Parathyroid adenoma (tissue), 2 donors: ENCODE measurements at regions not wholly inside any gene's neighbourhood (a gene's known extent, or its start where the extent isn't known, plus 50 kb on each side); places are given as distances from the start of the nearest gene placed in this dataset.

Source experiments
- H2AFZ ChIP-seq: fragments of 300-600 bp; sonication (generic); one replicate; pipeline ENCODE4 v1.7.0; 2017; ENCODE audit warnings: antibody characterized with exemption, mild to moderate bottlenecking
- H3K27ac ChIP-seq: fragments of 300-600 bp; sonication (generic); one replicate; pipeline ENCODE4 v1.7.0; 2017
- H3K27me3 ChIP-seq: fragments of 300-600 bp; sonication (generic); one replicate; pipeline ENCODE4 v1.7.0; 2017; ENCODE audit warnings: low read length; ENCODE audit not compliant: control insufficient read depth, insufficient read depth
- H3K36me3 ChIP-seq: fragments of 300-600 bp; sonication (generic); one replicate; pipeline ENCODE4 v1.7.0; 2017; ENCODE audit warnings: low read length; ENCODE audit not compliant: control insufficient read depth, insufficient read depth
- H3K4me1 ChIP-seq: fragments of 300-600 bp; sonication (generic); one replicate; pipeline ENCODE4 v1.7.0; 2017; ENCODE audit warnings: control low read depth
- H3K4me2 ChIP-seq: fragments of 300-600 bp; sonication (generic); one replicate; pipeline ENCODE4 v1.7.0; 2017; ENCODE audit warnings: low read length
- H3K4me3 ChIP-seq: fragments of 300-600 bp; sonication (generic); one replicate; pipeline ENCODE4 v1.7.0; 2017; ENCODE audit warnings: low read depth, low read length
- H3K79me2 ChIP-seq: fragments of 300-600 bp; sonication (generic); one replicate; pipeline ENCODE4 v1.7.0; 2017; ENCODE audit warnings: control low read depth
- H3K9ac ChIP-seq: fragments of 300-600 bp; sonication (generic); one replicate; pipeline ENCODE4 v1.7.0; 2017; ENCODE audit warnings: mild to moderate bottlenecking
- H3K9me3 ChIP-seq: fragments of 300-600 bp; sonication (generic); one replicate; pipeline ENCODE4 v1.7.0; 2017; ENCODE audit warnings: low read length; ENCODE audit not compliant: control insufficient read depth
- CTCF ChIP-seq: fragments of 300-600 bp; sonication (generic); IDR thresholded peaks from one replicate; pipeline ENCODE4 v1.7.0; 2017; ENCODE audit warnings: antibody characterized with exemption, mild to moderate bottlenecking
- donor health status: primary hyperparathyroidism.

- no peak overlapping the region for H3K27ac ChIP-seq
- TF ChIP-seq CTCF, result no peak
- no peaks in the 10 kb centered on the region for H3K9me3 ChIP-seq
- no peak overlapping the region for H3K4me3 ChIP-seq
- no peak overlapping the region for H3K9ac ChIP-seq
- H3K4me2 ChIP-seq, result no peak overlapping the region
- no peaks in the 10 kb centered on the region for H3K4me1 ChIP-seq
- H3K27me3 ChIP-seq, result no peaks in the 10 kb centered on the region
- H2AFZ ChIP-seq, result no peak overlapping the region
- H3K36me3 ChIP-seq, result no peaks in the 10 kb centered on the region
- H3K79me2 ChIP-seq, result no peaks in the 10 kb centered on the region
Observed at GRCh38 chr3:146679191-146679590, 74.0 kb upstream of the PLSCR5 start.

DNA sequence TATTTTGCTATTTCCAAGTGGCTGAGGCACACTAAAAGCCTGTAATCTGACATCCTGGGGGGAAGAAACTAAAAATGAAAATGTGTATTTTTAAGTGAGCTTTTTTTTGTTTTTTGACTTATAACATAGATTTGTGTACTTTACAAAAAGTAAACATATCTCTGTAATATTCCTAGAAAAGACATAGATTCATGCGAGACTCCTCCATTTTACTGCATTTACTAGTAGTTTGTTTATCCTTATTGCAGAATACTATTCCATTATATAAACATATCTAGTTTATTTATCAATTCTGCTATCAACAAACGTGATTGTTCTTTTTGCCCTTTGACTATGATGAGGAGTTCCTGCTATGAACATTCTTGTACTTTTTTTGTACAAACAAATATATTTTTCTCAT, 67.8 kb upstream of the PLSCR5 start:
- Histone ChIP-seq H3K4me1 (no peaks in the 10 kb centered on the region), H2AFZ (no peak overlapping the region), H3K79me2 (no peaks in the 10 kb centered on the region), H3K4me3 (no peak overlapping the region), H3K9ac (no peak overlapping the region), H3K27ac (no peak overlapping the region), H3K4me2 (no peak overlapping the region), H3K36me3 (no peaks in the 10 kb centered on the region), H3K27me3 (no peaks in the 10 kb centered on the region), H3K9me3 (no peaks in the 10 kb centered on the region)
- TF ChIP-seq CTCF, result no peak

- Histone ChIP-seq H3K4me3 (no peak overlapping the region), H3K4me1 (no peaks in the 10 kb centered on the region), H3K9me3 (no peaks in the 10 kb centered on the region), H3K36me3 (no peaks in the 10 kb centered on the region), H3K9ac (no peak overlapping the region), H3K79me2 (no peaks in the 10 kb centered on the region), H3K27ac (no peak overlapping the region), H3K4me2 (no peak overlapping the region), H3K27me3 (no peaks in the 10 kb centered on the region), H2AFZ (no peak overlapping the region)
- TF ChIP-seq CTCF, result no peak
Observed at GRCh38 chr3:146664403-146664802, 59.3 kb upstream of the PLSCR5 start.

GRCh38 chr3:146658841-146659240, 53.7 kb upstream of the PLSCR5 start:
- no peak overlapping the region for H3K4me2 ChIP-seq
- TF ChIP-seq CTCF, result no peak
- H2AFZ ChIP-seq, result no peak overlapping the region
- H3K9ac ChIP-seq, result no peak overlapping the region
- H3K27me3 ChIP-seq, result no peaks in the 10 kb centered on the region
- H3K79me2 ChIP-seq, result no peaks in the 10 kb centered on the region
- H3K4me3 ChIP-seq, result no peak overlapping the region
- no peaks in the 10 kb centered on the region for H3K4me1 ChIP-seq
- no peaks in the 10 kb centered on the region for H3K9me3 ChIP-seq
- no peaks in the 10 kb centered on the region for H3K36me3 ChIP-seq
- no peak overlapping the region for H3K27ac ChIP-seq

GRCh38 chr3:146655333-146655996, 50.3 kb upstream of the PLSCR5 start:
- Histone ChIP-seq H2AFZ (no peak overlapping the region), H3K4me2 (no peak overlapping the region), H3K9me3 (no peaks in the 10 kb centered on the region), H3K27me3 (no peaks in the 10 kb centered on the region), H3K27ac (no peak overlapping the region), H3K4me3 (no peak overlapping the region), H3K4me1 (no peaks in the 10 kb centered on the region), H3K36me3 (no peaks in the 10 kb centered on the region), H3K9ac (no peak overlapping the region), H3K79me2 (no peaks in the 10 kb centered on the region)
- TF ChIP-seq CTCF, result no peak
